Adrenal gland (tissue), 9 donors: ENCODE measurements at regions not wholly inside any gene's neighbourhood (a gene's known extent, or its start where the extent isn't known, plus 50 kb on each side); places are given as distances from the start of the nearest gene placed in this dataset.

Experiments used
- DNase-seq, 7 donors: peaks; one replicate each; pipeline ENCODE4 v3.0.0-alpha.2; 2019 to 2020
- H3K27ac ChIP-seq, 5 donors: fragments of 200-600 bp; sonication (generic) in 4 of 5; 1 replicate in 3 of 5; 2 replicates in 2 of 5; pipeline versions ENCODE4 v1.5.1 to v1.8.0; 2016 to 2020; ENCODE audit warnings: mild to moderate bottlenecking in 1 of 5
- H3K27me3 ChIP-seq: fragments of 200-600 bp; 2 replicates; pipeline ENCODE4 v1.8.0; 2021
- H3K36me3 ChIP-seq, 2 donors: fragments of 200-600 bp; replicated peaks in 1 of 2; 1 replicate in 1 of 2; 2 replicates in 1 of 2; pipeline versions ENCODE4 v1.5.1 to v1.8.0; 2018 to 2022
- H3K4me1 ChIP-seq, 2 donors: fragments of 200-600 bp; replicated peaks in 1 of 2; 1 replicate in 1 of 2; 2 replicates in 1 of 2; pipeline versions ENCODE4 v1.5.1 to v1.8.0; 2018 to 2021
- H3K4me3 ChIP-seq, 4 donors: fragments of 200-600 bp; sonication (generic) in 3 of 4; one replicate each; pipeline ENCODE4 v1.5.1; 2016 to 2018
- H3K9me3 ChIP-seq, 3 donors: fragments of 200-600 bp; sonication (generic) in 1 of 3; replicated peaks in 1 of 3; 1 replicate in 2 of 3; 2 replicates in 1 of 3; pipeline versions ENCODE4 v1.5.1 to v1.8.0; 2016 to 2021
- CTCF ChIP-seq, 6 experiments: fragments of 450-650 bp in 4 of 6; fragments of 200-600 bp in 2 of 6; sonication (generic) in 1 of 6; IDR thresholded peaks; 1 replicate in 5 of 6; 2 replicates in 1 of 6; pipeline versions ENCODE4 v1.5.1 to v1.8.0; 2016 to 2021; ENCODE audit warnings: antibody characterized with exemption in 6 of 6, mild to moderate bottlenecking in 2 of 6, moderate library complexity in 1 of 6
- POLR2A ChIP-seq, 2 donors: fragments of 450-650 bp; IDR thresholded peaks; one replicate each; pipeline ENCODE4 v1.6.1; 2017; ENCODE audit warnings: antibody characterized with exemption in 2 of 2, mild to moderate bottlenecking in 2 of 2, moderate library complexity in 1 of 2
- WGBS, 4 donors: extraction: QIAGEN DNeasy Blood & Tissue Kit in 2 of 4; methylation state at CpG; one replicate each; pipeline versions ENCODE4 v1.1.5 to v1.1.7; 2013 to 2017; 5-methylcytosine and 5-hydroxymethylcytosine counted together
- intact Hi-C, 2 donors: fragments of 100-400 bp; cut with DNase I; formaldehyde crosslinking; loops; one replicate each; pipeline versions ENCODE4 v1.14.1 to v1.15.0; 2022 to 2023
- donor health status: healthy with polysubstance abuse.
- donor health status: Bipolar disorder and iron deficiency.
- donor health status: DM: yes; HTN: yes; CAD: no.
- donor health status: DM: no; HTN: no; CAD: no.
- donor health status: DM: no; HTN: no; CAD: no.

GRCh38 chr14:26199590-26200370, 398.1 kb downstream of the NOVA1 start:
- no peak overlapping the region for H3K27ac ChIP-seq
- no peak overlapping the region for H3K4me3 ChIP-seq
- no peaks in the 10 kb centered on the region for H3K9me3 ChIP-seq
- TF ChIP-seq POLR2A (IDR thresholded peaks at IDR 0.05) (no peak), CTCF (IDR thresholded peaks at IDR 0.05) (no peak)
- intact Hi-C loops = no loop called here
- no peaks in the 10 kb centered on the region for H3K36me3 ChIP-seq
- 50 to 66% (median 61%) methylated on average over 6 of the region's 6 CpGs for WGBS, 4 donors
- no peaks in the 10 kb centered on the region for H3K4me1 ChIP-seq
- no peak for DNase-seq
- H3K27me3 ChIP-seq = no peaks in the 10 kb centered on the region

GRCh38 chr14:26199096-26199495, 398.7 kb downstream of the NOVA1 start:
- Histone ChIP-seq H3K4me1 (no peaks in the 10 kb centered on the region), H3K4me3 (no peak overlapping the region), H3K9me3 (no peaks in the 10 kb centered on the region), H3K27ac (no peak overlapping the region), H3K36me3 (no peaks in the 10 kb centered on the region), H3K27me3 (no peaks in the 10 kb centered on the region)
- no peak for TF ChIP-seq POLR2A (IDR thresholded peaks at IDR 0.05)
- TF ChIP-seq CTCF (IDR thresholded peaks at IDR 0.05) = no peak
- no peak for DNase-seq
- intact Hi-C loops = no loop called here
- WGBS, 4 donors = 29 to 47% (median 41%) methylated on average over 2 of the region's 2 CpGs

- 59 to 85% (median 67%) methylated on average over 1 of the region's 1 CpG for WGBS, 4 donors
- H3K9me3 ChIP-seq = no peaks in the 10 kb centered on the region
- no peaks in the 10 kb centered on the region for H3K36me3 ChIP-seq
- H3K27me3 ChIP-seq = no peaks in the 10 kb centered on the region
- no peak for DNase-seq
- TF ChIP-seq CTCF (IDR thresholded peaks at IDR 0.05) = no peak
- TF ChIP-seq POLR2A (IDR thresholded peaks at IDR 0.05) = no peak
- intact Hi-C loops = no loop called here
- H3K4me3 ChIP-seq = no peak overlapping the region
- H3K27ac ChIP-seq = no peak overlapping the region
- H3K4me1 ChIP-seq = no peaks in the 10 kb centered on the region
Observed at GRCh38 chr14:26194816-26195215, 403.0 kb downstream of the NOVA1 start.

- Histone ChIP-seq H3K27me3 (no peaks in the 10 kb centered on the region), H3K27ac (no peak overlapping the region), H3K4me1 (no peaks in the 10 kb centered on the region), H3K36me3 (no peaks in the 10 kb centered on the region), H3K9me3 (no peaks in the 10 kb centered on the region), H3K4me3 (no peak overlapping the region)
- DNase-seq = no peak
- TF ChIP-seq POLR2A (IDR thresholded peaks at IDR 0.05) (no peak), CTCF (IDR thresholded peaks at IDR 0.05) (no peak)
- intact Hi-C loops = no loop called here
- 95 to 100% (median 98%) methylated on average over 1 of the region's 1 CpG for WGBS, 4 donors
Observed at GRCh38 chr14:26191671-26192070, 406.2 kb downstream of the NOVA1 start.
